ENCODE measurements at regions not wholly inside any gene's neighbourhood (a gene's known extent, or its start where the extent isn't known, plus 50 kb on each side); places are given as distances from the start of the nearest gene placed in this dataset.

GRCh38 chr15:45759936-45760335 is 125.1 kb downstream of the SQOR start:
- TF ChIP-seq POLR2A (IDR thresholded peaks at IDR 0.05; ENCODE audit: low read depth, low read length), result no peak
- TF ChIP-seq POU2F2 (IDR thresholded peaks at IDR 0.05; ENCODE audit: low read depth, low read length), result no peak
- no peak for TF ChIP-seq POLR2AphosphoS5 (IDR thresholded peaks at IDR 0.05; ENCODE audit: low read depth, low read length)
- TF ChIP-seq TAF1 (IDR thresholded peaks at IDR 0.05; ENCODE audit: low read depth, low read length), result no peak
- TF ChIP-seq SPI1 (IDR thresholded peaks at IDR 0.05; ENCODE audit: low read depth, low read length), result no peak
